Activated T-helper 17 cell treated with anti-CD3 and anti-CD28 coated beads, Interleukin-2, amount 50 U/mL, for 72 hours (primary cell): ENCODE measurements at regions not wholly inside any gene's neighbourhood (a gene's known extent, or its start where the extent isn't known, plus 50 kb on each side); places are given as distances from the start of the nearest gene placed in this dataset.

Experiments used
- ATAC-seq: fragments of 150-1000 bp; cut with Tn5 transposase; replicated peaks from 2 replicates; pipeline ENCODE4 v1.10.0; 2021; ENCODE audit warnings: mild to moderate bottlenecking, moderate library complexity
- H3K27ac Mint-ChIP-seq: one replicate; pipeline ENCODE4 v1.8.0; 2022; ENCODE audit warnings: mixed read lengths
- H3K27me3 Mint-ChIP-seq: one replicate; pipeline ENCODE4 v1.8.0; 2022; ENCODE audit warnings: mixed read lengths
- H3K36me3 Mint-ChIP-seq: one replicate; pipeline ENCODE4 v1.8.0; 2022; ENCODE audit warnings: low read depth, mild to moderate bottlenecking, mixed read lengths
- H3K4me1 Mint-ChIP-seq: one replicate; pipeline ENCODE4 v1.8.0; 2022; ENCODE audit warnings: mixed read lengths
- H3K4me3 Mint-ChIP-seq: one replicate; pipeline ENCODE4 v1.8.0; 2022; ENCODE audit warnings: mild to moderate bottlenecking, mixed read lengths
- H3K9me3 Mint-ChIP-seq: one replicate; pipeline ENCODE4 v1.8.0; 2022; ENCODE audit warnings: mixed read lengths

- H3K4me1 Mint-ChIP-seq: no peaks in the 10 kb centered on the region
- H3K4me3 Mint-ChIP-seq: no peak overlapping the region
- no peak for ATAC-seq
- no peaks in the 10 kb centered on the region for H3K36me3 Mint-ChIP-seq
- no peaks in the 10 kb centered on the region for H3K27me3 Mint-ChIP-seq
- no peak overlapping the region for H3K27ac Mint-ChIP-seq
- H3K9me3 Mint-ChIP-seq: no peaks in the 10 kb centered on the region
Measured at GRCh38 chr10:24096281-24096680, 112.7 kb upstream of the KIAA1217 start.

- no peak overlapping the region for H3K27ac Mint-ChIP-seq
- no peaks in the 10 kb centered on the region for H3K27me3 Mint-ChIP-seq
- no peak for ATAC-seq
- no peaks in the 10 kb centered on the region for H3K4me1 Mint-ChIP-seq
- H3K9me3 Mint-ChIP-seq: no peaks in the 10 kb centered on the region
- no peak overlapping the region for H3K4me3 Mint-ChIP-seq
- H3K36me3 Mint-ChIP-seq: no peaks in the 10 kb centered on the region
Measured at GRCh38 chr10:24097751-24098207, 111.2 kb upstream of the KIAA1217 start.

- no peaks in the 10 kb centered on the region for H3K36me3 Mint-ChIP-seq
- H3K9me3 Mint-ChIP-seq: no peaks in the 10 kb centered on the region
- H3K27me3 Mint-ChIP-seq: no peaks in the 10 kb centered on the region
- H3K4me3 Mint-ChIP-seq: no peak overlapping the region
- no peaks in the 10 kb centered on the region for H3K4me1 Mint-ChIP-seq
- H3K27ac Mint-ChIP-seq: no peak overlapping the region
- ATAC-seq: no peak
Measured at GRCh38 chr10:24104895-24105294, 104.0 kb upstream of the KIAA1217 start.

GRCh38 chr10:24113901-24114300 lies 95.0 kb upstream of the KIAA1217 start:
- H3K4me3 Mint-ChIP-seq: no peak overlapping the region
- no peaks in the 10 kb centered on the region for H3K9me3 Mint-ChIP-seq
- H3K27ac Mint-ChIP-seq: no peak overlapping the region
- ATAC-seq: no peak
- no peaks in the 10 kb centered on the region for H3K27me3 Mint-ChIP-seq
- no peaks in the 10 kb centered on the region for H3K4me1 Mint-ChIP-seq
- H3K36me3 Mint-ChIP-seq: no peaks in the 10 kb centered on the region

GRCh38 chr10:24114556-24114955 lies 94.4 kb upstream of the KIAA1217 start:
- Mint-ChIP-seq H3K4me3 (no peak overlapping the region), H3K36me3 (no peaks in the 10 kb centered on the region), H3K9me3 (no peaks in the 10 kb centered on the region), H3K4me1 (no peaks in the 10 kb centered on the region), H3K27ac (no peak overlapping the region), H3K27me3 (no peaks in the 10 kb centered on the region)
- ATAC-seq: no peak

- no peaks in the 10 kb centered on the region for H3K4me1 Mint-ChIP-seq
Measured at GRCh38 chr10:24115403-24115802, 93.5 kb upstream of the KIAA1217 start.

GRCh38 chr10:24118246-24118645 lies 90.7 kb upstream of the KIAA1217 start:
- Mint-ChIP-seq H3K4me1 (no peaks in the 10 kb centered on the region), H3K27ac (no peak overlapping the region), H3K36me3 (no peaks in the 10 kb centered on the region), H3K27me3 (no peaks in the 10 kb centered on the region), H3K4me3 (no peak overlapping the region), H3K9me3 (peaks cover 3% of the 10 kb centered on the region)
- no peak for ATAC-seq

More at GRCh38 chr10:24115403-24115802, 93.5 kb upstream of the KIAA1217 start:
- H3K9me3 Mint-ChIP-seq: no peaks in the 10 kb centered on the region
- ATAC-seq: no peak
- no peak overlapping the region for H3K27ac Mint-ChIP-seq
- H3K4me3 Mint-ChIP-seq: no peak overlapping the region
- no peaks in the 10 kb centered on the region for H3K27me3 Mint-ChIP-seq
- H3K36me3 Mint-ChIP-seq: no peaks in the 10 kb centered on the region

- Mint-ChIP-seq H3K4me1 (no peaks in the 10 kb centered on the region), H3K27me3 (no peaks in the 10 kb centered on the region), H3K36me3 (no peaks in the 10 kb centered on the region), H3K27ac (no peak overlapping the region), H3K4me3 (no peak overlapping the region), H3K9me3 (peaks cover 3% of the 10 kb centered on the region)
- no peak for ATAC-seq
Measured at GRCh38 chr10:24119896-24120295, 89.0 kb upstream of the KIAA1217 start.

GRCh38 chr10:24120646-24121045 lies 88.3 kb upstream of the KIAA1217 start:
- Mint-ChIP-seq H3K4me1 (no peaks in the 10 kb centered on the region), H3K27me3 (no peaks in the 10 kb centered on the region), H3K27ac (no peak overlapping the region), H3K9me3 (peaks cover 3% of the 10 kb centered on the region), H3K36me3 (no peaks in the 10 kb centered on the region), H3K4me3 (no peak overlapping the region)
- peak; percentile 45 for ATAC-seq

GRCh38 chr10:24127516-24127915 lies 81.4 kb upstream of the KIAA1217 start:
- Mint-ChIP-seq H3K4me1 (no peaks in the 10 kb centered on the region), H3K27ac (no peak overlapping the region), H3K4me3 (no peak overlapping the region), H3K36me3 (no peaks in the 10 kb centered on the region), H3K27me3 (no peaks in the 10 kb centered on the region), H3K9me3 (no peaks in the 10 kb centered on the region)
- ATAC-seq: no peak

GRCh38 chr10:24128066-24128730 lies 80.7 kb upstream of the KIAA1217 start:
- H3K27ac Mint-ChIP-seq: no peak overlapping the region
- no peak for ATAC-seq
- H3K36me3 Mint-ChIP-seq: no peaks in the 10 kb centered on the region
- H3K9me3 Mint-ChIP-seq: no peaks in the 10 kb centered on the region
- no peak overlapping the region for H3K4me3 Mint-ChIP-seq
- H3K4me1 Mint-ChIP-seq: no peaks in the 10 kb centered on the region
- no peaks in the 10 kb centered on the region for H3K27me3 Mint-ChIP-seq

GRCh38 chr10:24132741-24133140 lies 76.2 kb upstream of the KIAA1217 start:
- Mint-ChIP-seq H3K9me3 (no peaks in the 10 kb centered on the region), H3K4me3 (no peak overlapping the region), H3K27me3 (no peaks in the 10 kb centered on the region), H3K4me1 (no peaks in the 10 kb centered on the region), H3K27ac (no peak overlapping the region), H3K36me3 (no peaks in the 10 kb centered on the region)
- no peak for ATAC-seq

- no peak for ATAC-seq
- Mint-ChIP-seq H3K36me3 (no peaks in the 10 kb centered on the region), H3K27me3 (no peaks in the 10 kb centered on the region), H3K9me3 (no peaks in the 10 kb centered on the region), H3K4me3 (no peak overlapping the region), H3K4me1 (no peaks in the 10 kb centered on the region), H3K27ac (no peak overlapping the region)
Measured at GRCh38 chr10:24133835-24134234, 75.1 kb upstream of the KIAA1217 start.

- Mint-ChIP-seq H3K27ac (no peak overlapping the region), H3K4me3 (no peak overlapping the region), H3K9me3 (no peaks in the 10 kb centered on the region), H3K27me3 (no peaks in the 10 kb centered on the region), H3K36me3 (no peaks in the 10 kb centered on the region), H3K4me1 (no peaks in the 10 kb centered on the region)
- ATAC-seq: no peak
Measured at GRCh38 chr10:24136070-24136469, 72.9 kb upstream of the KIAA1217 start.

- no peak for ATAC-seq
- Mint-ChIP-seq H3K27ac (no peak overlapping the region), H3K27me3 (no peaks in the 10 kb centered on the region), H3K9me3 (peaks cover 4% of the 10 kb centered on the region), H3K4me1 (no peaks in the 10 kb centered on the region), H3K36me3 (no peaks in the 10 kb centered on the region), H3K4me3 (no peak overlapping the region)
Measured at GRCh38 chr10:24147321-24147720, 61.6 kb upstream of the KIAA1217 start.

- Mint-ChIP-seq H3K9me3 (no peaks in the 10 kb centered on the region), H3K27ac (no peak overlapping the region), H3K4me1 (no peaks in the 10 kb centered on the region), H3K36me3 (no peaks in the 10 kb centered on the region), H3K4me3 (no peak overlapping the region), H3K27me3 (peaks cover 2% of the 10 kb centered on the region)
- ATAC-seq: no peak
Measured at GRCh38 chr10:24149640-24150039, 59.3 kb upstream of the KIAA1217 start.
